HG02938 (cell line): ENCODE measurements at regions not wholly inside any gene's neighbourhood (a gene's known extent, or its start where the extent isn't known, plus 50 kb on each side); places are given as distances from the start of the nearest gene placed in this dataset.

ENCODE experiments used
- ATAC-seq: cut with Tn5 transposase; IDR thresholded peaks from one replicate; pipeline ENCODE4 v1.9.1; 2021; ENCODE audit warnings: mild to moderate bottlenecking, moderate library complexity; ENCODE audit not compliant: unreplicated experiment

- ATAC-seq = no peak
Measured at GRCh38 chr5:171676286-171676944, 109.2 kb upstream of the SMIM23 start.

- no peak for ATAC-seq
Measured at GRCh38 chr5:171678646-171679045, 107.0 kb upstream of the SMIM23 start.

- no peak for ATAC-seq
Measured at GRCh38 chr5:171680485-171680884, 105.1 kb upstream of the SMIM23 start.

- no peak for ATAC-seq
Measured at GRCh38 chr5:171681061-171681460, 104.6 kb upstream of the SMIM23 start.

GRCh38 chr5:171681677-171682076 lies 103.9 kb upstream of the SMIM23 start:
- ATAC-seq = no peak

GRCh38 chr5:171682801-171683200 lies 102.8 kb upstream of the SMIM23 start:
- ATAC-seq = no peak

- ATAC-seq = no peak
Measured at GRCh38 chr5:171684169-171684568, 101.4 kb upstream of the SMIM23 start.

- no peak for ATAC-seq
Measured at GRCh38 chr5:171688696-171689495, 96.7 kb upstream of the SMIM23 start.

- no peak for ATAC-seq
Measured at GRCh38 chr5:171689853-171690417, 95.7 kb upstream of the SMIM23 start.

- no peak for ATAC-seq
Measured at GRCh38 chr5:171692107-171692506, 93.5 kb upstream of the SMIM23 start.

GRCh38 chr5:171692936-171693335 lies 92.7 kb upstream of the SMIM23 start:
- ATAC-seq = no peak

GRCh38 chr5:171693412-171693811 lies 92.2 kb upstream of the SMIM23 start:
- ATAC-seq = no peak

GRCh38 chr5:171695804-171696203 lies 89.8 kb upstream of the SMIM23 start:
- ATAC-seq = no peak

GRCh38 chr5:171697221-171698102 lies 88.2 kb upstream of the SMIM23 start:
- ATAC-seq = no peak

- no peak for ATAC-seq
Measured at GRCh38 chr5:171700318-171700912, 85.2 kb upstream of the SMIM23 start.

- ATAC-seq = no peak
Measured at GRCh38 chr5:171701100-171701541, 84.5 kb upstream of the SMIM23 start.

GRCh38 chr5:171702135-171702770 lies 83.4 kb upstream of the SMIM23 start:
- no peak for ATAC-seq

- no peak for ATAC-seq
Measured at GRCh38 chr5:171703146-171703545, 82.5 kb upstream of the SMIM23 start.

GRCh38 chr5:171705036-171705435 lies 80.6 kb upstream of the SMIM23 start:
- no peak for ATAC-seq

GRCh38 chr5:171705830-171706468 lies 79.7 kb upstream of the SMIM23 start:
- no peak for ATAC-seq
